HG02610 (cell line): ENCODE measurements at regions not wholly inside any gene's neighbourhood (a gene's known extent, or its start where the extent isn't known, plus 50 kb on each side); places are given as distances from the start of the nearest gene placed in this dataset.
"Not testable (repeated sequence)": the region's sequence is repeated elsewhere in the genome, so short reads cannot be mapped to it uniquely, and the experiment has no call there.

Experiments used
- ATAC-seq: cut with Tn5 transposase; IDR thresholded peaks from one replicate; pipeline ENCODE4 v1.9.1; 2021; ENCODE audit warnings: mild to moderate bottlenecking, moderate library complexity; ENCODE audit not compliant: unreplicated experiment

DNA sequence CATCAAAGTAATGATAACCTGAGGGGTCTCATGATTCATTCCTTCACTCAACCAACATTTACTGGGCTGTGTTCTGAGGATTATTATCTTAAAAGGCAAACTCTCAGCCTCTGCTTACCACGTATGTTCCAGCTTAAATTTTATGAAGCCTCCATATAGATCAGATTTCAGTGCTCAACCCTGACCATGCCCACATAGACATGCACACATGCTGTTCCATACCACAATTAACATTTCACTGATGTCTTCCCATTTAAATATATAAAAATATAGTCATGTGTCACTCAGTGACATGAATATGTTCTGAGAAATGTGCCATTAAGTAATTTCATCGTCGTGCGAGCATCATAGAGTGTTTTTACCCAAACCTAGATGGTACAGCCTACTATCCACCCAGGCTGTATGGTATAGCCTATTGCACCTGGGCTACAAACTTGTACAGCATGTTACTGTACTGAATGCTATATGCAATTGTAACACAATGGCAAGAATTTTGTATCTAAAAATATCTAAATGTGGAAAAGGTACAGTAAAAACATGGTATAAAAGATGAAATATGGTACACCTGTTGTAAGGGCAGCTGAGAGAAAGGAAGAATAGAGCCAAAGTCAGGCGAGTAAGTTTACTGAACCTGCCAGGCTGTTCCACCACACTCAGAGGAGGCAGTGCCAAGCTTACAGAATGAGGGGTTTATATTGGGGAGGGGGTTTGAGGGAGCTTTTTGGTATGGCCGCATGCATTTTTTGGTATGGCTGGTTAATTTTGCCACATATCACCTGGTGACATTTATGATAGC is 134.7 kb upstream of the ETV3 start:
- no peak for ATAC-seq

DNA sequence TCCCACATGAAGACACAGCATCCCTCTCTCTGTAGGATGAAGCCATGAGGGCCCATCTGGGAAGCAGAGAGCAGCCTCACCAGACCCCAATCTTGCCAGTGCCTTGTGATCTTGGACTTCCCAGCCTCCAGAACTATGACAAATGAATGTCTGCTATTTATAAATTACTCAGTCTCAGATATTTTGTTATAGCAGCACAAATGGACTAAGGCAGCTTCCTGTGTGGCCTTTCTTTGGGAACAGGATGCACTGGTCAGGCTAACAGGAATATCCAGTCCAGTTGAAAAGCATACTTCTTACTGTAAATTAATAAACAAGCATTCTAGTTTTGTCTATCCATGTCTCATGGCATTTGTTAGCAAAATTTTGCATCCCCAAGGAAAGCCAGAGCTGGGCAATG is 134.1 kb upstream of the ETV3 start:
- no peak for ATAC-seq

DNA sequence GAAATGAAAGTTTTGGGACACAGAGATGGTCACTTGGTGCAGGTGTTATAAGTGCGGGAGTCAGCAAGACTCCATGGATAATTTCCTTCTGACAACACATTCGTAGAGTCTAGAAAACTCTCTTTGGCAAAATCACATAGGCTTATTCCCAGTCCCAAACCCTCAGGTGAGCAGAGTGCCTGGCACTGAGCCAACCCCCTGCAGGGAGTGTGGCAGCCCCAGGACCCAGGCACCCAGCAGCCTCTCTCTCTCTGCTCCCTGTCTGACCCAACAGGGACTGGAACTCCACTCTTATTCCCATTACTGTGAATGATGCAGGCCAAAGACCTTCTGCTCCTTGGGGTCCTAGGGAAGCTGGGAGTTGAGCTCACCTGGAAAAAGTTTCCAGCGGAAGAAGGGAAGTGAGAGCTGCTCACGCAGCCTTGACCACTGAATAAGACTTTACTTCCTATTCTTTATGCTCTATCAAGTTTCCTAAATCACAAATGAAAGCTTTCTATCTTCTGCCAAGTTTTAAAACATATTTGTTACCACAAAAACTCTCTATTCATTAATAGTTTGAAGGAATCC is 132.6 kb upstream of the ETV3 start:
- no peak for ATAC-seq

DNA sequence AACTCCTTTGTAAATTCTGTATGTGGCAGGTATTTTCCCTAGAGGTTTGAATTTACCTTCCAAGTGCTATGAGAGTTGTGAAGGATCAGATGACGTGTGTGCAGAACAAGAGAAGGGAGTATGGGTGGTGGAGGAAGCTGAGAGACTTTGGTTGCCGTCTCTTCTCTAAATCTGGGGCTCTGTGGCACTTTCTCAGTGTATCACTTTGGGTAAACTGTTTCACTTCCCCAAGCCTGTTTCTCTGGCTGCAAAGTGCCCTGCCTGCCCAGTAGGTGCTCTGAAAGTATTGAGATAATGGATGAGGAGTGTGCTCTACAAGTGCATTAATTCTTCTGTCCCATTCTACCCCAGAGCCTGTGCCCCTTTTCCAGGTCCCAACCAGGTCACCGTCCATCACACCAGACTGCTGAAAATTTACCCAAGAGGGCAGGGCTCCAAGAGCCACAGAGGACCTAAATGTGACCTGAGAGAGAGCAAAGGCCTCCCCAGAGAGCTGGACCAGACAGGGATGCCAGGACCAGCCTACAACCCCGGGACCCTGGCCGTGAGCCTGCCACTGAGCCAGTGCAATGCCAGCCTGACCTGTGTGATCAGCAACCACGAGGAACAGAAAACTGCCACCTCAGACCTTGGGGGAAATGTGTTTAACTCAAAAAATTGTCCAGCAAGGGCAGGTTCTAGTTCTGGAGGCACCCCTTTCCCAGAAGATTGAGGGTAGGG is 131.6 kb upstream of the ETV3 start:
- ATAC-seq: no peak

DNA sequence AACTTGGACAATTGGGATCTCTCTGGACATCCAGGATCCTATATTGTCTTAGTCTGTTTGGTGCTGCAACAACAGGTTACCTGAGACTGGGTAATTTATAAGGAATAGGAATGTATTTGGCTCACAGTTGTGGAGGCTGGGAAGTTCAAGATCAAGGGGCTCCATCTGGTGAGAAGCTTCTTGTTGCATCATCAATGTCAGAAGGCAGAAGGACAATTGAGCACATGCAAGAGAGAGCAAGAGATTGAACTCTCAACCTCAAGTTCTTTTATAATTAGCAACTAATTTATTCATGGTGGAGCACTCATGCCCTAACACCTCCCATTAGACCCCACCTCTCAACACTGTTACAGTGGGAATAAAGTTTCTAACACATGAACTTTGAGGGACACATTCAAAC is 124.7 kb upstream of the ETV3 start:
- no peak for ATAC-seq

DNA sequence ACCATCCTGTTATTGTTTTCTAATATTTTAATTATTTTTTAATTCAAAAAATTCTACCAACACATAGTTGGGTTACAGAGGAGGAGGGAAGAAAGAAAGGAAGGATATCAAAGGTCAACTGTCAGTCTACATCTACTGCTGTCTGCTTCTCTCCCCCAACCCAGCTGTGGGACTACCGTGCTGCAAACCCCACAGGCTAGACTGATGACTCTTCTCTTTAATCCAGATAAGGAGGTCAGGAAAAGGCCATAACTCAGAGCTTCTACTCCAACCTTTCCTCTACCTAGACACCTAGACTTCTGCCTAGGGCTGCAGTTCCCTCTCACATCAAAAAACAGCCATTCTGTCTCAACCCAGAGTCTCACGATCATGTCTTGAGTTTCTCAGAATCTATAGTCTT is 124.2 kb upstream of the ETV3 start:
- ATAC-seq: no peak

DNA sequence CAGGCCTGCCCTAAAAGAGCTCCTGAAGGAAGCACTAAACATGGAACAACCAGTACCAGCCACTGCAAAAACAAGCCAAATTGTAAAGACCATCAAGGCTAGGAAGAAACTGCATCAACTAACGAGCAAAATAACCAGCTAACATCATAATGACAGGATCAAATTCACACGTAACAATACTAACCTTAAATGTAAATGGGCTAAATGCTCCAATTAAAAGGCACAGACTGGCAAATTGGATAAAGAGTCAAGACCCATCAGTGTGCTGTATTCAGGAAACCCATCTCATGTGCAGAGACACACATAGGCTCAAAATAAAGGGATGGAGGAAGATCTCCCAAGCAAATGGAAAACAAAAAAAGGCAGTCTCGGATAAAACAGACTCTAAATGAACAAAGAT is 117.7 kb upstream of the ETV3 start:
- ATAC-seq: not testable (repeated sequence)

DNA sequence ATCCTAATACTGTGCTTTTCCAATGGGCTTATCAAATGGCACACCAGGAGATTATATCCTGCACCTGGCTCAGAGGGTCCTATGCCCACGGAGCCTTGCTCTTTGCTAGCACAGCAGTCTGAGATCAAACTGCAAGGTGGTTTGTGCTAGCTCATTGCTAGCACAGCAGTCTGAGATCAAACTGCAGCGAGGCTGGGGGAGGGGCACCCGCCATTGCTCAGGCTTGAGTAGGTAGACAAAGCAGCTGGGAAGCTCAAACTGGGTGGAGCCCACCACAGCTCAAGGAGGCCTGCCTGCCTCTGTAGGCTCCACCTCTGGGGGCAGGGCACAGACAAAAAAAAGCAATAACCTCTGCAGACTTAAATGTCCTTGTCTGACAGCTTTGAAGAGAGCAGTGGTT is 116.0 kb upstream of the ETV3 start:
- ATAC-seq: not testable (repeated sequence)

DNA sequence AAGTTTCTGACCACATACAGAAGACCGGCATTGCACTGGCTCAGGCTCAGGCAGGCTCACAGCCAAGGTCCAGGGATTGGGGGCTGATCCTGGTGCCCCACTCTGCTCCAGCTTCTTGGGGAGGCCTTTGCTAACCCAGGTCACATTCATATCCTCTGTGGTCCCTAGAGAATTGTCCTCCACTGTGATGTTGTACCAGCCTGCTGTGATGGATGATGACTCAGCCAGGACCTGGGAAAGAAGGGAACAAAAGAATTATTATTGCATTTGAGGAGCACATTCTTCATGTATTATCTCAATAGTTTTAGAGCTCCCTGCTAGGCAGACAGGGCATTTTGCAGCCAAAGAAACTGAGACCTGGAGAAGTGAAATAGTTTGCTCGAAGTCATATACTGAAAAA is 114.3 kb upstream of the ETV3 start:
- no peak for ATAC-seq

DNA sequence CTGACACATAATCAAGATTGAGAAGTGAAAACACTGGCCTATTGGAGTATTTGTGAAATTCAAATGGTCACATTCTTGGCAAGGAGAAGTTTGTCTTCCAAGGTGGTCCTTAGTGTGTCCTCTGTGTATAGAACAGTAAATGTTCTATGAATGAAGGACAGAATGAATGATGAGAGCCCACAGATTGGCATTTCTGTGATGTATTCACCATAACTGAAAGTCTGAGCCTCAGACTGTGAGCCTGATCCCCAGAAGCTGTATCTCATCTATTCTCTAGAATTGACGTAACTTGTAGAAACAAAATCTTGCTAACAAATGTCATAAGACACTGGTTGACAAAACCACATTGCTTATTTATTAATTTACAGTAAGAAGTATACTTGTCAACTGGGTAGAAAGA is 111.5 kb upstream of the ETV3 start:
- no peak for ATAC-seq

DNA sequence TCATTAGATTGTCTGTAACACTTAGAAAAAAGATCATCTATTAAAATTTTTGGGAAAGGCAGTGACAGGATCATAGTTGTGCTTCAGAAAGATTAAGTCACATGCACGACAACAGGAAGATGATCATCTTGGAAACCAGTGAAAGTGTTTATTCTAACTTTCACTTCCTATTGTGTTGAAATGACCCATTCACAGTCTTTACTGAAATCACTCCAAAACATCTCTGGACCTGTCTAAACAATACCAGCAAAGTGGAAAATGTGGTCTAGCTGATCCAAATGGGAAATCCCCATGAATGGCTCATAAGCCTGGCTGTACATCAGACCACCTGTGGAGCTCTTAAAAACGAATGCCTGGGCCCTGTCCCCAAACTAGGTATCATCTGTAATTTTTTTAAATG is 111.1 kb upstream of the ETV3 start:
- peak; percentile 72 for ATAC-seq

DNA sequence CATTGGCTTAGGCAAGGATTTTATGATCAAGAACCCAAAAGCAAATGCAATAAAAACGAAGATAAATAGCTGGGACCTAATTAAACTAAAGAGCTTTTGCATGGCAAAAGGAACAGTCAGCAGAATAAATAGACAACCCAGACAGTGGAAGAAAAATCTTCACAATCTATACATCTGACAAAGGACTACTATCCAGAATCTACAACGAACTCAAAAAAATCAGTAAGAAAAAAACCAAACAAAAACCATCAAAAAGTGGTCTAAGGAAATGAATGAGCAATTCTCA is 109.5 kb upstream of the ETV3 start:
- not testable (repeated sequence) for ATAC-seq

DNA sequence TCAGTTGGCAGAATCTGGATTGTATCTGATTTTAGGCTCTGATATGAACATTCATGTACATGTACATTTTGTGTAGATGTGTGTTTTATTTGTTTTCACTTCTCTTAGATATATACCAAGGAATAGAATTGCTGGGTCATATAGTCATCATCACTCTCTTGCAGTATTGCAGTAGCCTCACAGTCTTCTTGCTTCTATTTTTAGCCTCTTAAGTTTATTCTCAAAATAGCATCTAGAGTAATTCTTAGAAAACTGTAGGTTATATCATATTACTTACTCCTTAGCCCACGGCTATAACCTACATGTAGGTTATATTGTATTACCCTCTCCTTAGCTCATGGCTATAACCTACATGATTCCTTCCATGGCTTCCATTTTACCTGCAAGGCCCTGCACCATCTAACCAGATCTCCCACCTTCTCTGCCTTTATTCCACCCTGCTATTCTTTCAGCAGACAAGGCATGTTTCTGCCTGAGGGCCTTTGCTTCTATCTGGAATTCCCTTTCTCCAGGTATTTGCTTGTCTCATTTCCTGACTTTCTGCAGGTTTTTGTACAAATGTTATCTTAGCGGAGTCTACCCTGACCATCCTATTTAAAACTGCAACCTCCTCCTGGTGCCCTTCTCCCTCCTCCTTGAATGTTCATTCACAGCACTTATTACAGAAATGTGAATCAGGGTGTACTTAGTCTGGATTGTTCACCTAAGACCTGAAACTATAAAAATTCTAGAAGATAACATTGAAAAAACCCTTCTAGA is 109.0 kb upstream of the ETV3 start:
- no peak for ATAC-seq

DNA sequence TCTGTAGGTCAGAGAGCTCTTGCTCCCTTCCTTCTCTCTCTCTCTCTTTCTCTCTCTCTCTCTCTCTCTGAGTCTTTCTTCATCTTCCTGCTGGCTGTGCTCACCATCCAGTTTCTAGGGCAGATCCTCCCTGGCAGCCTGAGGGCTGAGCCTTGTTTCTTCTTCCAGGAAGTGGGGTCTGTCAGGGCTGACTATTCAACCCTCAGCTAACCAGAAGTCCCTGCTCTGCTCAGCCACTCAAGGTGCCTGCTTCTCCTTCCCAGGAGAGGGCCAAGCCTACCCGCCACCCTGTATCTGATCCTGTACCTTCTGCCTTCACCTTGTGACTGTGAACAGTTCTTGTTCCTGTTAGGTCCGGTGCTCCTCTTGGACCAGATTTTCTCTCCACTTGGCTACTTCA is 107.6 kb upstream of the ETV3 start:
- ATAC-seq: no peak

DNA sequence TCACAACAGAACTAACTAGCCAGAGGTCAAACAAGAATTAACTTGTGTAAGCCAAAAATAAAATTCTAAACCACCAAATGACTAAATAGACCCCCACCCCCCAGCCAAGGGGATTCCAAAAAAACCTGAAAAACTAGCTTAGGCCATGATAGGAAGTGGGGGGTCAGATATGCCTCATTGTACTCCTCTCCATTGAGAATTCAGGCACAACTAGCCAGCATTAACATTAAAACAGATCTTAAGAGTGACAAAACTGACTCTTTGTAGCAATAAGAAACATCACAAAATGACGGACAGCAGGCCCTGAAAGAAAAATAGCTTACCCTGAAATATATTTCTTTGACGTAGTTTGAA is 103.0 kb upstream of the ETV3 start:
- no peak for ATAC-seq

DNA sequence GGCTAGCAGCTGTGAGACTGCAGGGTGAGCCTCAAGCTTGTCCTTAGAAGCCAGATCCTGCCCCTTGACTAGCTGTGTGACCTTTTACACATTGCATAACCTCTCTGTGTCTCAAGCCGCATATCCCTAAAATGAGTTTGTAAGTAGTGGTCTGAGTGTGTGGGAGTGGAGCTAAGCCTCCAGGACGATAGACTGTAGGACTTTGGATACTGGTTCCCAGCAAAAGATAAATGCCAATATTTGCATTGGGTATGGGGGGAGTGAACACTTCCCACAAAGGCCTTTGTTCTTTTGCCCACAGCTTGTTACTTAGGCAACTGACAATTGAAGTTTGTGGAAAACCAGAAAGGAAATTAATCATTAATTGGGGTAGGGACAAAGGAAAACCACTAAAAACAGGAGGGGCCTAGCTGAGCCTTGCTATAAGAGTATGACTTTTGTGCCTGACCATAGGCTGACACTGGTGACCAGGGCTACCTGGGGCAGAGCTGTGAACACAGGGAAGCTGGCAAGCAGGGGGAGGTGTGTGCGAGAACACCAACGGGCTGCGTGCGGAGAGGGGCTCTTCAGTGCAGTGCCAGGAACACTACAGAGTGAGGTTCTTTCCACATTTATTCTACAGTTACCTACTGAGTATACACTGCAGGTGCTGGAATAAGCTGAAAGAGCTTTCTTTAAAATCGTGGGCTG is 102.4 kb upstream of the ETV3 start:
- ATAC-seq: no peak

DNA sequence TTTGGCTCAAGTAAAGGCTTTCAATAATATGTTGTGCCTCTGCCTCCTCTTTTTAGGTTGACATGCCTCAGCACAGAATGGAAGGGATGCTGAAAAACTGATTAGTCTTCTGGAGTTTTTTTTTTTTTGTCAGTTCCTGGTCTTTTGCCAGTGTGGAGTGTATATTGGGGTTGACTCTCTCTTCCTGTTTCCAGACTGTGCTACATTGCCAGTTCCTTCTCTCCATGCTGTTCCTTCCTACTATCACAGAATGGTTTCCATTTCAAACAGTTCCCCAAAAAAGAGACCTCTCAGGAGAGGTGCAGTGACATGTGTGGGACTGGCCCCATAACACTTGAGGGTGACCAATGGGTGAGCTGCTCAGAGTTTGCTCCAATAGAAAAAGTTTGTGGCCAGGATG is 101.7 kb upstream of the ETV3 start:
- ATAC-seq: no peak

DNA sequence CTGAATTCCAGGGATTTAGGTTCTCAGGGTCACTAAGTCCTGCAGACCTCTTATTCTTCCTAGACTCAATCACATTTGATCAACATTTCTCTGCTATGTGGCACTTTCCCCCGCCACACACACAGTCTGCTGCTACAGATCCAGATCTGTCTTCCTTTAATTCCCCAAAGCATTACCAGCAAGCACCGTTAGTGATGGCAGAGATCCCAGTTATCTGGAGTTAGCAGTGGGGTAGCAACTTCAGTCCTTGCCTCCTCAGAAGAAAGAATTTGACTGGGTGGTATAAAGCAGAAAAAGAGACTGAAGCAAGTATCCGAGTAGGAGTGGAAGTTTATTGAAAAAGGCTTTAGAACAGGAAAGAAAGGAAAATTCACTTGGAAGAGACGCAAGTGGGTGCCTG is 100.4 kb upstream of the ETV3 start:
- ATAC-seq: no peak

DNA sequence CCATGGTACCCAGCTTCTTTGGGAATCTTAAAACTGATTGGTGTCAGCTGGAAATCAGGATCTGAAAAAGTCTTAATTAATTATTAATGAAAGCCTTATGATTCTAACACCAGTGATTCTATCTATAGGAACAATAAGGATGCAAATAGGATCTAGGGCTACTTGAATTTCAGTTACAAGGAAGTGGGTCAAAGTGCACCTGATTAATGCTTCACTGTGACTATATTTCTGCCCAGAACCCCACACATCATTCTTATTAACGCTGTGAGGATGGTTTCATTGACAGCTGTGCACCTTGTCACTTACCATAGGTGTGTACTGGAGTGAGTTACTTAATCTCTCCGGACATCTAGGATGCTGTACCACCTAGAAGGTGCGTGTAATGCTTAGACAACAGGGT is 99.8 kb upstream of the ETV3 start:
- ATAC-seq: no peak

DNA sequence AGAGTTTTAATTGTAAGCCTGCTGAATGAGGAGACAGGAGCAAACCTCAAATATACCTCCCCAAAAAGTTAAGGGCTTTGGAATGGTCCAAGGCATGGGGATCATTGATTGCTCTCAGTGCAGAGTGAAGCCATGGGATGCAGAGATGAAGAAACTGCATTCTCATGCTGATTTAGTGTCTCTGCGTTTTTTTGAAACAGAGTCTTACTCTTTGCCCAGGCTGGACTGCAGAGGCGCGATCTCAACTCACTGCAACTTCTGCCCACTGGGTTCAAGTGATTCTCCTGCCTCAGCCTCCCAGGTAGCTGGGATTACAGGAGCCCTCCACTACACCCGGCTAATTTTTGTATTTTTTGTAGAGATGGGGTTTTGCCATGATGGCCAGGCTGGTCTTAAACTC is 99.3 kb upstream of the ETV3 start:
- no peak for ATAC-seq

DNA sequence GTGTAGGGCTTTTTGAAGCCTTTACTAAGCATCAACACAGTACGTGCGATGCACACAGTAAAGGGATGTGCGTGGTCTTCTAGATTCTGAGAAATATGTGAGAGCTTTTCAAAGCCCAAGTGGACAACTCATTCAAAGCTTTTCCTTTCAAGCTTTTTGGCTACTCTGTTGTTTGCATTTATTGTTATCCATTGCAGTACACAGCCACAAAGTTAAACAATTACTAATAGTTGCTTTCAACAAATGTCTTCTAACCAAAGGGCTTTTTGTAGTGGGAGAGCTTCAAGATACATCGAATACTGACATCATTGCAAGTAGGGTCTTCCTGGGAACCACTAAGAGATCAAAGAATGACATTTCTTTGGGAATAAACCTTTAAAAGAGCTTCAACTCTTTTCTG is 97.9 kb upstream of the ETV3 start:
- ATAC-seq: no peak
